Neural progenitor cell (in vitro differentiated cells): ENCODE measurements at regions not wholly inside any gene's neighbourhood (a gene's known extent, or its start where the extent isn't known, plus 50 kb on each side); places are given as distances from the start of the nearest gene placed in this dataset.

Experiments used
- DNase-seq: peaks from one replicate; pipeline ENCODE4 v3.0.0-alpha.2; 2016; ENCODE audit warnings: low spot score
- H2AFZ ChIP-seq: fragments of 200-600 bp; sonication (generic); replicated peaks from 2 replicates; pipeline ENCODE4 v1.6.1; 2016; ENCODE audit warnings: antibody characterized with exemption
- H3F3A ChIP-seq: fragments of 200-600 bp; sonication (generic); 2 replicates; pipeline ENCODE4 v1.6.1; 2016; ENCODE audit warnings: antibody characterized with exemption, low read depth
- H3K27ac ChIP-seq: fragments of 200-600 bp; sonication (generic); 2 replicates; pipeline ENCODE4 v1.5.1; 2016; ENCODE audit warnings: mild to moderate bottlenecking
- H3K27me3 ChIP-seq: fragments of 200-600 bp; sonication (generic); 2 replicates; pipeline ENCODE4 v1.6.1; 2016; ENCODE audit warnings: mild to moderate bottlenecking, moderate library complexity
- H3K36me3 ChIP-seq: fragments of 200-600 bp; sonication (generic); 2 replicates; pipeline ENCODE4 v1.5.1; 2016
- H3K4me1 ChIP-seq: fragments of 200-600 bp; sonication (generic); 2 replicates; pipeline ENCODE4 v1.6.1; 2016; ENCODE audit warnings: mixed run types
- H3K4me2 ChIP-seq: fragments of 200-600 bp; sonication (generic); 2 replicates; pipeline ENCODE4 v1.6.1; 2016
- H3K4me3 ChIP-seq: fragments of 200-600 bp; sonication (generic); 2 replicates; pipeline ENCODE4 v1.5.1; 2016
- H3K79me2 ChIP-seq: fragments of 200-600 bp; sonication (generic); 2 replicates; pipeline ENCODE4 v1.6.1; 2016; ENCODE audit warnings: low read depth
- H3K9ac ChIP-seq: fragments of 200-600 bp; sonication (generic); 2 replicates; pipeline ENCODE4 v1.6.1; 2016
- H3K9me3 ChIP-seq: fragments of 200-600 bp; sonication (generic); 2 replicates; pipeline ENCODE4 v1.5.1; 2016; ENCODE audit warnings: low read depth
- H4K20me1 ChIP-seq: fragments of 200-600 bp; sonication (generic); 2 replicates; pipeline ENCODE4 v1.6.1; 2016; ENCODE audit warnings: low read depth
- H3K27ac Mint-ChIP-seq: 3 replicates; pipeline ENCODE4 v1.8.0; 2021; ENCODE audit warnings: mixed read lengths
- H3K27me3 Mint-ChIP-seq: 2 replicates; pipeline ENCODE4 v1.8.0; 2022; ENCODE audit warnings: low read depth, mild to moderate bottlenecking, inconsistent platforms, moderate library complexity, mixed read lengths; ENCODE audit not compliant: insufficient read depth
- H3K36me3 Mint-ChIP-seq: 3 replicates; pipeline ENCODE4 v1.8.0; 2021; ENCODE audit warnings: mixed read lengths
- H3K4me1 Mint-ChIP-seq: 3 replicates; pipeline ENCODE4 v1.8.0; 2021; ENCODE audit warnings: mixed read lengths
- H3K4me3 Mint-ChIP-seq: 3 replicates; pipeline ENCODE4 v1.8.0; 2021; ENCODE audit warnings: mild to moderate bottlenecking, moderate library complexity, mixed read lengths
- H3K9me3 Mint-ChIP-seq: 3 replicates; pipeline ENCODE4 v1.8.0; 2020; ENCODE audit warnings: mixed read lengths
- CTCF ChIP-seq: fragments of 200-600 bp; sonication (generic); IDR thresholded peaks from 2 replicates; pipeline ENCODE4 v1.5.1; 2017; ENCODE audit warnings: antibody characterized with exemption, mild to moderate bottlenecking
- EZH2 ChIP-seq: fragments of 200-600 bp; sonication (generic); IDR thresholded peaks from 2 replicates; pipeline ENCODE4 v1.6.1; 2017; ENCODE audit warnings: antibody characterized with exemption, mild to moderate bottlenecking, moderate library complexity
- EZH2phosphoT487 ChIP-seq: fragments of 200-600 bp; sonication (generic); IDR thresholded peaks from 2 replicates; pipeline ENCODE4 v1.6.1; 2017; ENCODE audit warnings: antibody characterized with exemption

GRCh38 chr2:103167599-103167998, 405.8 kb downstream of the TMEM182 start:
- TF ChIP-seq EZH2 (no peak), CTCF (no peak), EZH2phosphoT487 (no peak)
- Histone ChIP-seq H3K27ac (no peak overlapping the region), H3K9ac (no peak overlapping the region), H3K36me3 (no peaks in the 10 kb centered on the region), H3K4me3 (no peak overlapping the region), H3K79me2 (no peaks in the 10 kb centered on the region), H3K27me3 (peaks cover 75% of the 10 kb centered on the region), H3K4me1 (peaks cover 33% of the 10 kb centered on the region), H3K9me3 (no peaks in the 10 kb centered on the region), H4K20me1 (peaks cover 16% of the 10 kb centered on the region), H3K4me2 (no peak overlapping the region), H2AFZ (no peak overlapping the region), H3F3A (peaks cover 17% of the 10 kb centered on the region)
- Mint-ChIP-seq H3K27me3 (peaks cover 6% of the 10 kb centered on the region), H3K4me3 (no peak overlapping the region), H3K9me3 (peaks cover 5% of the 10 kb centered on the region), H3K27ac (no peak overlapping the region), H3K4me1 (peaks cover 16% of the 10 kb centered on the region), H3K36me3 (no peaks in the 10 kb centered on the region)
- no peak for DNase-seq

GRCh38 chr2:103169861-103170260, 408.0 kb downstream of the TMEM182 start:
- Mint-ChIP-seq H3K27me3 (peaks cover 8% of the 10 kb centered on the region), H3K36me3 (no peaks in the 10 kb centered on the region), H3K4me3 (no peak overlapping the region), H3K27ac (no peak overlapping the region), H3K9me3 (peaks cover 9% of the 10 kb centered on the region), H3K4me1 (peaks cover 16% of the 10 kb centered on the region)
- no peak for TF ChIP-seq EZH2phosphoT487
- no peak for TF ChIP-seq EZH2
- no peak for TF ChIP-seq CTCF
- H2AFZ ChIP-seq, result no peak overlapping the region
- H3F3A ChIP-seq, result peaks cover 21% of the 10 kb centered on the region
- no peak for DNase-seq
- no peak overlapping the region for H3K9ac ChIP-seq
- H3K27ac ChIP-seq, result no peak overlapping the region
- H3K4me3 ChIP-seq, result no peak overlapping the region
- no peak overlapping the region for H3K4me2 ChIP-seq
- no peaks in the 10 kb centered on the region for H3K9me3 ChIP-seq
- H4K20me1 ChIP-seq, result peaks cover 16% of the 10 kb centered on the region
- peaks cover 77% of the 10 kb centered on the region for H3K27me3 ChIP-seq
- peaks cover 24% of the 10 kb centered on the region for H3K4me1 ChIP-seq
- no peaks in the 10 kb centered on the region for H3K79me2 ChIP-seq
- no peaks in the 10 kb centered on the region for H3K36me3 ChIP-seq

GRCh38 chr2:103172821-103173220, 411.0 kb downstream of the TMEM182 start:
- H3K9me3 Mint-ChIP-seq, result peaks cover 9% of the 10 kb centered on the region
- no peak overlapping the region for H3K9ac ChIP-seq
- peaks cover 16% of the 10 kb centered on the region for H3K27me3 Mint-ChIP-seq
- no peaks in the 10 kb centered on the region for H3K36me3 ChIP-seq
- H3K9me3 ChIP-seq, result no peaks in the 10 kb centered on the region
- no peak for DNase-seq
- no peaks in the 10 kb centered on the region for H3K79me2 ChIP-seq
- no peak overlapping the region for H3K27ac ChIP-seq
- no peak for TF ChIP-seq EZH2phosphoT487
- no peak for TF ChIP-seq EZH2
- TF ChIP-seq CTCF, result no peak
- no peak overlapping the region for H3K4me2 ChIP-seq
- H4K20me1 ChIP-seq, result peaks cover 13% of the 10 kb centered on the region
- H2AFZ ChIP-seq, result no peak overlapping the region
- H3K4me1 Mint-ChIP-seq, result peaks cover 23% of the 10 kb centered on the region
- no peak overlapping the region for H3K27ac Mint-ChIP-seq
- H3K4me1 ChIP-seq, result peaks cover 24% of the 10 kb centered on the region
- H3K4me3 Mint-ChIP-seq, result no peak overlapping the region
- H3K27me3 ChIP-seq, result peaks cover 84% of the 10 kb centered on the region
- peaks cover 18% of the 10 kb centered on the region for H3F3A ChIP-seq
- H3K4me3 ChIP-seq, result no peak overlapping the region
- no peaks in the 10 kb centered on the region for H3K36me3 Mint-ChIP-seq
